ENCODE measurements at regions not wholly inside any gene's neighbourhood (a gene's known extent, or its start where the extent isn't known, plus 50 kb on each side); places are given as distances from the start of the nearest gene placed in this dataset.

DNA sequence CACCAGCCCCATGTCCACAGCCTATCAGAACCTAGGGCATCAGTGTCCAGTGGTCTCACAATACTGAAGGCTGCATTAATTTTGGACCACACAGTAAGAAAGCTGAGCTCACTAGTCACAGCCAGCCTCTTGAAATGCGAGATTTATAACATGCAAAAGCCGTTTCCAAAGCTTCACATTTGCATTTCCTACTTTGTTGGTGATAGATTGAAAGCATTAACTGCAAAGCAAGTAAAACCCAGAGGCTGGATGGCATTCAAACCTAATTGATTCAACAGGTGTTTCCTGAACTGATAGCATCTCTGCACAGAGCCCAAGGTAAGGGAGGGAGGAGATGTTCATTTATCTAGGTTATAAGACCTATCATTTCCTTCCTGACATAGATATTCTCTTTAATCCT is 410.1 kb downstream of the OMA1 start:
- DNase-seq (ENCODE audit: low read depth), result no peak

DNA sequence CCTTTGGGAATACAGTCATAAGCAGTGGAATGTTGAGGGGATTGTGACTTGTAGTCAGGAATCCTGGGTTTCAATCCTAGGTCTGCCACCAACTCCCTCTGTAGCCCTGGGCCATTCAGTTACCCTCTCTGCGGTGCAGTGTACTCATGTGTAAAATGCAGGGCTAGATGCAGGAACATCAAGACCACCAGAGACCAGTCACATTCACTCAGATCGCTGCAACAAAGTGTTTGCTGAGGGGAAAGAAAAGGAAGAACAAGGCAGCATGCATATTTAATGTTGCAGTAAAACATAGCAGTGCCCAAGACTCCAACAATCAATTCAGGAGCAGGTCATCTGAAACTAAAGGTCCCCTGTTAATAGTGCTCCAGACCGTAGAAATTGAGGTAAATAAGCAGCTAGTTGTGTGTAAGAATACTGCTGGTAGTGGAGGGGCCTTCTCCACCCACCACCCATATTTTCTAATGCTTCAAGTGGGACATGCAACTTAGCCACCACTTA is 410.7 kb downstream of the OMA1 start:
- DNase-seq (ENCODE audit: low read depth), result no peak

DNA sequence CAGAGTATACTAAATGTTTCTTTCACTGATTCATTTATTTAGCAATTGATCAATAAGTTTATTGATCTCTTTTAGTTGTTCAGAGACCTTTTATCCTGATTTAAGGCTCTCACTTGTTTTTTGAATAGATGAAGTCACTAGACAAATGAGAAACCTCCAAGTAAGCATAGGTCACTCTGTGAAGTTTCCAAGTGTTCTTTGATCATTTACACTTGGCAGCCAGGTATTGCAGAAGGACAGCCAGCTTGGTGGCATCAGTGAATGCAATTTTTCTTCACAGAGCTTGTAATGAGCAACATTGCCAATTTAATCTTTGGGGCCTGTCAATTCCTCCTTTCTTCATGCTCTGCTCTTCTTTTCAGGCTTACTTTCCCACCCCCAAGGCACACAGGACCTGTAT is 413.0 kb downstream of the OMA1 start:
- DNase-seq (ENCODE audit: low read depth), result no peak

DNA sequence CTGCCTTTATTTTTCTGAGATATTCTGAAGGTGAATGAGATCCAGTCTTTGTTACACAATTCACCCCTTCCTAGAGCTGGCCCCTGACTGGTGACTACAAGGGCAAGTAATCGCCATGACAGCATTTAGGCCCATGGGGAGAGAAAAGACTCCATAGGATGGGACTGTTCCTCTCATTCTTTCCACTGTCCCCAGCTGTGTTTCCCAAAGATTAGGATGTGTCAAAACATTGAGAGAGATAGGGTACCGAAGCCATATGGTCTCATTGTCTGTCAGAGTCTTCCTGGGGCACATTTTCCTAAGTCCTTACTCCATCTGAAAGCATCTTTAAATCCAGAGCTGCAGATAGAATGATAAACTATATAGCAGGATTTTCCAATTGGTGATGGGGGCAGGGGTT is 423.5 kb downstream of the OMA1 start:
- DNase-seq (ENCODE audit: low read depth), result no peak

DNA sequence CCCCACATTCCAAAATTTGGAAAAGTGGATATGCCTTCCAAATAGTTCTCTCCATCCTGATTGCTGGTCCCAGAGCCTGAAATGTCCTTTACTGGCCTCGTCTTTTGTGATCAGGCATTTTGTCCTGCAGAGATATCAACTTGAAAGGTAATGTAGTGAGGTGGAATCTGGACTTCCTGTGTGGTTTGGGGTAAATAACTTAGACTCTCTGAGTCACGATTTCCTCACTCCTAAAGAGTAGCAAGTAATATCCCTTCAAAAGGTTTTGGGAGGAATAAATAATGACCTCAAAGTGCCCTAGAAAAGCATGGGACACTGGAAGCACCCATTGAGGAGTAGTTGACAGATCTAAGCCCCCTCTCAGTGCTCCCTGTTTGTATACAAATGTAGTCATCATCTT is 426.6 kb downstream of the OMA1 start:
- DNase-seq (ENCODE audit: low read depth), result peak; percentile 1

DNA sequence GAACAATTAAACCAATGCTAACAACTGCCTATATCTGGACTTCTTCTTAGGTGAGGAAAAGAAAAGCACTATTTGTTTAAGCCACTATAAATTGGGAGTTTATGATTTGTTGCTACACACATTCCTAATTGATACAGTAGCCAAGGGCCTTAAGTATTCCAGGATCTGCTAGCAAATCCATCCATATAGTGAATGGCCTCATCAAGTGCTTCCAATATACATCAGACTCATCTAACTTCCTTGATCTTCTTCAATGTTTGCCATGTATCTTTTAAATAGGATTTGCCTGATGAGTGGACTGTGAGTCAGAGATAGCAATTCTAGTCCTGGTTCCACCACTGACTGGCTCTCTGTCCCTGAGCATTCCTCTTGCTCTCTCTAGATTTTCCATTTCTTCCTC is 430.2 kb downstream of the OMA1 start:
- DNase-seq (ENCODE audit: low read depth), result peak; percentile 1

DNA sequence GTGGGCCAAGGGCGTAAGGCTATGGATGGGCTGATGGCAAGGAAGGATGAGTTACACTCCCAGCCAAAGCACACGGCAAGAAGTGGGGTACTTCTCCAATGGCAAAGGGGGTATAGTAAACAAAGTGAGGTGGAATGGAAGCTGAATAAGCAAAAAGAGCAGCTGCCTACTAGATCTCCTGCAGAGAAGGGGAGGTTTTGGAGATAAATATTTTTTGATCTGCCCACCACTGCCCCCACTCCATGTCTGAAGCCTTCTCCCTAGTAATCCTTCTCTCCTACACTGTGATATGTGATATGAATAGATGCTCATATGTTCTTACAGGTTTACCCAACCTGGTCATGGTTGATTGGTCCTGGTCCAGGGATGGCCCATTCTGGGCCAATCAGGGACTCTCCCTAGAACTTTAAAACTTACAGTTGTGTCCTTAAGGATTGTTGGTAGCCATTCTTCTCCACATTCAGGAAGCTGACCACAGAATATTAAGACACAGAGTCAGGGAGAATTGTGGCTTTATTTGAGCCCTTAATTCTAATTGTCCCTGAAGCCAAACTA is 436.8 kb downstream of the OMA1 start:
- no peak for DNase-seq (ENCODE audit: low read depth)

DNA sequence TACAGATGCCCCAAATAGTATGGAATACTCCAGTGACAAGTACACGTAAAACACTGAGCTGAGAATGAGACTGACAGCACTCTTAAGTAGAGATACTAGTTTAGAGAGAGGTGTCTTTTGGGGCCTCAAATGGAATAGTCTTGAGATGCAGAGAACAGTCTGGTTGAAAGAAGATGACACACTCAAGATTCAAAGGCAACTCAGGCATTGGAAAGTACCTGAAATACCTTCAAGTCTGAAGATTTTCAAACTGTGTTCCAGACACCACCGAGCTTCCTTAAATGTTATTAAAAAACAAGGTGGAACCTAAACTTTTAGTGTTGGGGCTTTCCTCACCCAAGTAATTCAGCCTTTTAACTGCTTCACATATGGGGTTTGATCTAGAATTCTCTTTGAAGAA is 437.7 kb downstream of the OMA1 start:
- no peak for DNase-seq (ENCODE audit: low read depth)

DNA sequence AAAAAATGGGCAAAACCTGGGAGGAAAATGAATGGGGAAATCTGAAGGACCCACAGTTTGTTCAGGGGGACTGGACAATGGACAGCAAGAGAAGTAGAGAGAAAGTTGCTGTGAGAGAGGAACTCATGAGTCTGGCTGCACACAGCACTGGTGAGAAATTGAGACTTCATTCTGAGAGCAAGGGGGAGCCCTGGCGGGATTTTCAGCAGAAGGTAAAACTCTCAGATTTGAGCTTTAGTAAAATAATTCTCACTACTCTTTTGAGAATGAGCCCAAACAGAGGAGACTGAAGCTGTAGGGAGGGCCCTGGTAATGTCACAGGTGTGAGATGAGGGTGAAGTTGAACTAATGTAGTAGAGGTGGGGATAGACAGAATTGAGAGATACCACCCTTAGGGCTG is 438.6 kb downstream of the OMA1 start:
- DNase-seq (ENCODE audit: low read depth), result no peak

DNA sequence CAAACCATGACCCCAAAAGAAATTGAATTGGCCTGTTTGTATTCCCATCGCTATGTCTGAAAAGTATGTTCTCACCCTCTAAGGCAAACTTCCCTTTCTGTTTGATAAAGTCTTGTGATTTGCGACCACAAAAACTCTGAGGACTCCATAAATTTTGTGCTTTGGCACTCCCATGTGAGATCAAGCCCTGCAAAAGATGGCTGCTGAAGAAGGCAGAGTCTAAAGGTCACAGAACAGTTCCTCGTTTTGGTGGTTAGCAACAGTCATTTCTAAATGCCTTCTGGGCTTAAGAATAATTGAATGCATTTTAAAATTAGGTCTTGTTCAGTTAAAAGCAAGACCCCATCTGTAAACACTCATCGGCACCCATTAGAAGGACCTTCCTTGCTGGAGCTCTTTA is 441.6 kb downstream of the OMA1 start:
- DNase-seq (ENCODE audit: low read depth), result no peak

DNA sequence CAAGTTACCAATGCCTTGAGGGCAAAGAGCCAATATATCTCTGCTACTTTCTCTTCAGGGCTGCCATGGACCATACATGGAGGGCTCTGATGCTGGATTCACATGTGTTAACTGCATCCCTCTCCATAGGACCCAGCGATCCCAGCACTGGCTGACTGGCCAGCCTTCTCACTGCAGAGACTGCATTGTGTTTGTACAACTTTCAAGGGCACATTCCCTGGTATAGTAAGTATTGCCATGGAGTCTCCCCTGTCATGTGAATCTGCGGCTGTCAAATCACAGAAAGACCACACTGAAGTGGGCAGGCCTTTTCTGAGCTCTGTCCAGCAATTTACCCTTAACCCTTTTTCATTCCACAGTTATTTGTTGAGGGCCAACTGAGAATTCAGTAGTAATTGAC is 449.8 kb downstream of the OMA1 start:
- no peak for DNase-seq (ENCODE audit: low read depth)

DNA sequence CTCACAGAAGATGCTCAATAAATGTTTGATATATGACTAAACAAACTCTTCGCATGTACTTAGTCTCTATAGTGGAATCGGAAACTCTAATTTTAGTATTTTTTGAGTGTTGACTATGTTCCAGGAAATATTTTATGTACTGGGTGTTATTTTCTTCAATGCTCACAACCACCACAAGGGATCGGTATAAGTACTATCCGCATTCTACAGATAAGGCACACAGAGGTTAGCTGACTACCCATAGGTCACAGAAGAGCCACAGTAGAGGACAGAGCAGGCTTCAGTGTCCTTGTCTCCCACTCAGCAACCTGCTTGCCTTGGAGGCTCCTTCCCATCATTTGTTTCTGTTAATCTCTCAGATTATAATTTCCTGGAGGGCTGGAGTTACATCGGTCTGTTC is 451.3 kb downstream of the OMA1 start:
- DNase-seq (ENCODE audit: low read depth), result no peak

DNA sequence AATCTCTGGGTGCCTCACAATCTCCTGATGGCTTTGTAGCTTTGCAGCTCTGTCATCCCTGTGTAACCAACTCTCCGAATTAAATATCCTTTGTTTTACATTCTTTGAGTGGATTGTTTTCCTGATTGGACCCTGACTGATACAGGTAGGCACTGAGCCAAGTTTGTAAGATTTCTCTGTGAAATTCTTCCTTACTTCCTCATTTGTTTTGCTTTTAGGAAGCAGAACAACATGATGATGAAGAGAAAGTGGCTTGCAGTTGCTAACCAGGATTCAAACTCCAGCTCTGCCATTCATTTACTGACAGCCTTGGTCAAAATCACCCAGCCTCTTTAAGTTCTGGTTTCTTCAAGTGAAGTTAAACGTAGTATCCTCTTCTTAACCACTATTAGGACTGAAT is 452.3 kb downstream of the OMA1 start:
- no peak for DNase-seq (ENCODE audit: low read depth)

DNA sequence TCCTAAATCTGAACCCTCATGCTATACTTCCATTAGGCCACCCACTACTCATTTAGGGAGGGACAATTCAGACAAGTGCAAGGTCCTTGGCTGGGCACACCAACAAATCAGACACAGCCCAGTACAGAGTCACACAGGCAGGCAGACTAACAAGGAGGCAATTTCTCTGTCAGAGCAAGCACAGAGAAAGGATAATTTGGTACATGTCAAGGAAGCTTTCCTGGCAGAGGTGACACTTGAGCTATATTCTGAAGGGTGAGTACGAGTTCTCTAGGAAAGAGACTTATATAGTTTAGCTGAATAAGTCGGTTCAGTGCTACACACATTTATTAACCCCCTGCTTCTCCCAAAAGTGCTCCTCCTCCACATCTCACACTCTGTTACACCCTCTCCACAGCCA is 455.9 kb downstream of the OMA1 start:
- DNase-seq (ENCODE audit: low read depth), result no peak

DNA sequence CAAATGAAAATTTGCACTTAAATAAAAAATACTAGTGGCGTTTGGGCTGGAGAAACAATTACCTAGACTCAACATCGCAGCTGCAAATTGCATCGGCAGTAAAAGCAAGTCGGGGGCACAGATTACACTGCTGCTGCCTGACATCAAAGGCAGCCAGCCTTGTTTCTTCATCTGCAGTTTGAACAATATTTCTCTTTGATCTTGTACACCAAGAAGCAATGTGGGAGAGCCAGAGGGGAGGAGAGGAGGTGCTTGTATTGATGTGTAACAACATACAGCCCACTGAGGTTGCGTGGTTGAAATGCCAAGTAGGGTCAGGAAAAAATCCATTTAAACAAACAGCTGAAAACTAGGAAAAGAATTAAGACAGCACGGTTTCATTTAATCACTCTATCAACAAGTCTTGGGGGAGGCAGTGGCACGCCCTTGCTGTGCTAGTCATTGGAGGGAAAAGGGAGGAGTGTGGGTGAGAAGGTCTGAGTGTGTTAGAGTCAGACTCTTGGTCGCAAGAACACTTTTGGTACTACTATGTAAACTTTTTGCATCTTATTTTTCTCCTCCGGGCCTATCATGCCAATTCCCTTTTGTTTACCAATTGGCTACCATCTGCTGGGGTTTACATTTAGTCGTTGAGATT is 456.5 kb downstream of the OMA1 start:
- no peak for DNase-seq (ENCODE audit: low read depth)

DNA sequence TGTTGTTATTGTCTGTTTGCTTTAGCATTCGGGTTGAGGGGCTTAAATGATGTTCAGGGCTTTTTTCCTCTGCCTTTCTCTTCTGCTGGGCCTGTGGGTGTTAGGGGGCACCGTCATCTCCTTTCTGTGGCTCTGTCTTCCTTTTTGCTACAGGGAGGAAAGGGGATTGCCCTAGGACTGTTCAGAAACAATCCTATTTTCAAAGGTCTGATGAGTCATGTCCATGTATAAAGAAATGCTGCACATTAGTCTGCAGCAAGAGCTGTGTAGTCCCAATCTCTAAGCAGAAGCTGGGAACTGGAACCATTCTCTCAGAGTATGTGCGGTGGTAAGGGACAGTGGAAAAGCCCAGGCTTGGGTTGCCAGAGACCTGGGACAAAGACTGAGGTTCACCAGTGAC is 462.3 kb downstream of the OMA1 start:
- no peak for DNase-seq (ENCODE audit: low read depth)

DNA sequence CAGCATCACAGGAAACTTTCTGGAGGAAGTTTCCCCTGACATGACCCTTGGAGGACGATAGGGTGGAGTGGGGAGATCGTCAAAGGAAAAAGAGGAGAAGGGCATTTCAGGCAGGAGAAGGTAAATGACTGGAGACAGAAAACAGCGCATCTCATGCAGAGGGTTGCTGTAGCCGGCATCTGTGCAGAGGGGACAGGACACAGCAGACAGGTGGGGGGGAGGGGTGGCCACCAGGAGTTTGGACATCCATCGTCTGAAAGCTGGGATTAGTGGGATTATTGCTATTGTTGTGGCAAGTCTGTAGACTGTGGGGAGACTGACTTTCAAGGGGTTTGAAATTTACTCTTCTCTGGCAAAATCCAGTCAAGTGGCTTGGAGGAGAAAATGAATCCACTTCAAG is 463.9 kb downstream of the OMA1 start:
- no peak for DNase-seq (ENCODE audit: low read depth)

DNA sequence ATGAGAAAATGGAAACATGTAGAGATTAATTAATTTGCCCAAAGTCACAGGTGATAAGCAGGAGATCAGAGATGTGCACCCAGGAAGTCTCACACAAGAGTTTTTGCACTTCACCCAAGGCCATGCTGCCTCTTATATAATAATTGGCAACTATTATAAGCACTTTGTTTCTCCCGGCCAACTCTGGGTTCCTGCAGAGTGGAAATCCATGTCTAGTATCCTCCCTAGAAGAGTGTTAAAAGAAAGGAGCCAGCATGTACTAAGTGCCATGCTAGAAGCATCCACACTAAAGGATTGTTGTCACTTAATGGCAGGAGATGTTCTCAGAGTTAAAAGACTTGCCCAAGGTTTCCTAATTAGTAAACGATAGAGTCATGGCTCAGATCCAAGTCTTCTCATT is 470.3 kb downstream of the OMA1 start:
- DNase-seq (ENCODE audit: low read depth), result no peak

DNA sequence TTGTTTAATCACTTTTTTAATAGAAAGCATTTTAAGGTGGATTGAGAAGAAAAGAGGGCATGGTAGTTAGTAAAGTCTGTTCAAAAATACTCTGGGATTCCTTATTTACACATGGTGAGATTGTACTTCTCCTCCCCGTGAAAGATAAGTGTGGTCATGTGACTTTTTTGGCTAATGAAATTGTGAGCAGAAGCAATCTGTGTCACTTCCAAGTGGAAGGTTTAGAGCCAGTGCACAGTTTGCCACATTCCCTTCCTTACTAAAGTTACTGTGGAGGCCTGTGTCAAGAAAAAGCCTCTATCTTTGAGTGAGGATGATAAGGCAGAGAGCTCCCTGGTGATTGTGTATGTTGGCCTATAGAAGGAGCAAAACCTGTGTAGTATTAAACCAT is 471.3 kb downstream of the OMA1 start:
- no peak for DNase-seq (ENCODE audit: low read depth)

DNA sequence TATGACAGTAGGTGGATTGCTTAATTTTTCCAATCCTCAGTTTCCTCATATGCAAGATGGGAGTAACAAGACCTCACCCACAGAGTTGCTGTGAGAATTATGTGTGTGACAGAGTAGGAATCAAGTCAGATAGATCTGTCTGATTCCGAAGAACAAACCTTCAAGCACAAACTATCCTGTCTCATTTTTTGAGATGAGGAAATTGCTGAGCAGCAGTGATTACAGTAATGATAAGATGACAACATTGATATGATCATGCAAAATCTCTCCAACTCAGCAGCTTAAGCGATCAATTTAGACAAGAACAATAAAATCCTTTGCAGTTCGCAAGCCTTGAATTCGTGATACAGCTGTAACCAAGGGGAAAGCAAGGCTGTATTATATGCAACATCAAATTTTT is 474.1 kb downstream of the OMA1 start:
- DNase-seq (ENCODE audit: low read depth), result no peak

DNA sequence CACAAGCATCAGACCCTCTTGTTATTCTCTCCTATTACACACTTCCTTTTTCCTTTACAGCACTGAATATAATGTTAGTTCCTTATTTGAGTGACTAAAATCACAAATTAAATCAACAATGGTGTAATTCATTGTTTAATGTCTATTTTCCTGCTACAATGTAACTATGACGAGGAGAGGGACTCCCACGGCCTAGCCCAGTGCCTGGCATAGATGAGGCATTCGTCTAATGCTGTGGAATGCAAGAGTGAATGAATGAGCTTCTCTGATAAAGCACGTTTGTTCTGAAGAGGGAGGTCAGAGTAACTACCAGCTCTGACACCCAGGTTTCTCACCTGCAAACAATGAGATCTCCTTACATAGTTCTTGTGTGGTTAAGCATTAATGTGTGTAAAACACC is 479.4 kb downstream of the OMA1 start:
- no peak for DNase-seq (ENCODE audit: low read depth)

DNA sequence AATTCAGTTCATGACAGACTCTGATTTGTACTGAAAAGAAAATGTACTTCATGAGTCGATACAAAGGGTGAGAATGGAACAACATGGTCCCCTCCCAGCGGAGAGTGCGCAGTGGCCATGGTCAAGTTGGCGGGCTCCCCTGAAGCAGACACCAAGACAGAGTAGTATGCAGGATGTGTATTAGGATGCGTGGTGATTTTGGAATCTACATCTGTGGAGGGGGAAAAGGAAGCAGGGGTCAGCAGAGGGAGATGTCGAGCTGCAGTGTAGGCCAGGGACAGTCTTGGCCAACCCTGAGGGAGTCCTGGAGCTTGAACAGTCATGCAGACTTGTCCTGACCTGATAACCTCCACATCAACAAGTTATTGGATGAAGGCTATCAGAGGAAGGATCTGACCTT is 481.0 kb downstream of the OMA1 start:
- no peak for DNase-seq (ENCODE audit: low read depth)

DNA sequence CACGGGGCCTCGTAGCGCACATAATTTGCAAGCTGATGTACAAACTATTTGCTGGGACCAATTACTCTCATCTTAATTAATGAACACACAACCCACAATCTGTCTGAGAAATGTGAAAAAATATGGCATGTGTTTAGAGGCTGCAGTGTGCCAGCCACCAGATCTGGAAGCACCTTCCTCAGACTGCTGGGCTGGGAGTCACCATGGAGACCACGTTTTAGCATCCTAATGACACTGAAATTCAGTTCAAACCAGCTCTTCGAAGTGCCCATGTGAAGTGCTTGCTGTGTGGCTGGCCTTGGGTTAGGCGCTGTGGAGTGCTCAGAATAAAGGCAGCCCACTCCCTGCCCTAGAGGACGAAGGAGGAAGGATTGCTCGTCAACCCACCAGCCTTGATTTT is 482.4 kb downstream of the OMA1 start:
- DNase-seq (ENCODE audit: low read depth), result no peak

DNA sequence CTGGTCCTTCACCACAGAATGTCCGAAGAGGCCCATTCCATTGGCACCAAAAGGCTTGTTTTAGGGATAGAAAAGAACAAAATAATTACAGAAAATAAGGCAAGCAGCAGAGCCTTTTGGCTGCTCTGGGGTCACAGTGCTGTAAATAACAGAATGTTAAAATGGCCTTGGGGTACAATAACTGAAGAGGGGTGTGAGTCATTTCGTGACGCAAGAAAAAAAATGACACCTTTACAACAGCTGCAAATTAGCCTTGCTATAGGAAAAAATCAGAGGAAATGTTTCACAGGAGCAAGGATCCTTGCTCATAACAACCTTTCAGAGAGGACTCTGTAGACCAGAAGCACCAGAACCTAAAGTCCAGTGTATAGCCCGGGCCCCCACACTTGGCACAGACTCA is 483.4 kb downstream of the OMA1 start:
- no peak for DNase-seq (ENCODE audit: low read depth)

DNA sequence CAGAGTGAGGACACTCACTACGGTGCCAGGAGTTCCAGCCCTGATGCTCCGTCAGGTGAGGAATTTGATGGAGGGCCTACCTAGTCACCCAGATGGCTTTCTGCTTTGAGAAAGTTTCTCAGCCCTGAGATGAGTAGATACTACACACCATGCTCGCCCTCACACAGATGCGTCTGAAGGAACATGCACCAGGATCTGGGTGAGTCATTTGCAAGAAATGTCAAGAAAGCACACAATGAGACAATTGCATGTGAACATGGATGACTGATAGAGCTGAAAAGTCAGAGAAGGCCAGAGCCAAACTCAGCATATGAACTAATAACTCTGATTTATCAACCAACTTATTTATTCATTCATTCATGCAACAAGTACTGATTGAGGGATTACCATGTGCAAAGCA is 483.9 kb downstream of the OMA1 start:
- no peak for DNase-seq (ENCODE audit: low read depth)
